Suprapubic skin (tissue), 4 donors: ENCODE measurements at regions not wholly inside any gene's neighbourhood (a gene's known extent, or its start where the extent isn't known, plus 50 kb on each side); places are given as distances from the start of the nearest gene placed in this dataset.

ENCODE experiments used
- POLR2A ChIP-seq, 2 donors: fragments of 450-650 bp; IDR thresholded peaks; one replicate each; pipeline ENCODE4 v1.6.1; 2017; ENCODE audit warnings: antibody characterized with exemption in 2 of 2, mild to moderate bottlenecking in 2 of 2, moderate library complexity in 2 of 2
- POLR2AphosphoS5 ChIP-seq, 3 donors: sonication (generic); formaldehyde crosslinking; IDR thresholded peaks; one replicate each; pipeline ENCODE4 v1.6.1; 2017; ENCODE audit warnings: antibody characterized with exemption in 3 of 3

- TF ChIP-seq POLR2AphosphoS5 (IDR thresholded peaks at IDR 0.05) (no peak), POLR2A (IDR thresholded peaks at IDR 0.05) (no peak)
Measured at GRCh38 chr20:50447102-50447804, 62.9 kb upstream of the PTPN1 start.
